HL-60 (cell line): ENCODE measurements at regions not wholly inside any gene's neighbourhood (a gene's known extent, or its start where the extent isn't known, plus 50 kb on each side); places are given as distances from the start of the nearest gene placed in this dataset.

Experiments used
- DNase-seq, 2 experiments: peaks; one replicate each; pipeline ENCODE4 v3.0.0-alpha.2; 2010 to 2020; ENCODE audit warnings: low read depth in 1 of 2, low spot score in 1 of 2
- H3K27ac ChIP-seq: fragments of 250-450 bp; sonication (Bioruptor Pico); replicated peaks from 2 replicates; pipeline ENCODE4 v1.5.1; 2020; ENCODE audit warnings: mild to moderate bottlenecking, moderate library complexity
- H3K27me3 ChIP-seq: fragments of 250-450 bp; sonication (Bioruptor Pico); 2 replicates; pipeline ENCODE4 v1.5.1; 2021; ENCODE audit warnings: mild to moderate bottlenecking, moderate library complexity; ENCODE audit not compliant: insufficient read depth, poor library complexity, severe bottlenecking
- H3K4me3 ChIP-seq: replicated peaks from 2 replicates; pipeline ENCODE4 v1.5.1; 2011; ENCODE audit warnings: mild to moderate bottlenecking, control low read depth, low read length; ENCODE audit not compliant: insufficient read depth
- CTCF ChIP-seq: IDR thresholded peaks from one replicate; pipeline ENCODE4 v1.5.1; 2011; ENCODE audit warnings: low read length, control low read depth, inconsistent platforms; ENCODE audit not compliant: insufficient read depth
- GABPA ChIP-seq: IDR thresholded peaks from 2 replicates; pipeline ENCODE4 v1.6.1; 2012; ENCODE audit warnings: low read depth
- POLR2AphosphoS5 ChIP-seq: IDR thresholded peaks from 2 replicates; pipeline ENCODE4 v1.6.1; 2012; ENCODE audit warnings: low read depth
- REST ChIP-seq: IDR thresholded peaks from 2 replicates; pipeline ENCODE4 v1.6.1; 2012; ENCODE audit warnings: low read depth; ENCODE audit not compliant: insufficient replicate concordance
- SPI1 ChIP-seq: IDR thresholded peaks from 2 replicates; pipeline ENCODE4 v1.6.1; 2012; ENCODE audit warnings: low read depth, mild to moderate bottlenecking, borderline replicate concordance

DNA sequence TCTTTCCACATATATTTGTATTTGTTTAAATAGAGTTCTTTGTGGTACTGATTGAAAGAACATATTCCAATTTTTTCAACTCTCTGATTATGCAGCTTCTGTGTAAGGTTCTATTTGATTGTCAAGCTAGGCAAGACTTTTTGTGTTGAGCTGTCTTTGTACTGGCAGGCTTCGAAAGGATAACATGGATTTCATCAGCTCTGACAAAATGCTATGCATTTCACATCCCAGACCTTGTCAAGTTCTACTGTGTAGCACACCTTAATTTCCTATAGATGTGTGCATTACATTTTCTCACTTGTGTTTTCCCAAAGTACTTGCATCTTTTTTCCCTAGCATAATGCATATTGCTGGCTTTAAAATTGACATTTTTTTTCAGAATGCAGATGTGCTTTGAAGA lies 555.0 kb upstream of the GYPC start:
- no peaks in the 10 kb centered on the region for H3K27me3 ChIP-seq
- H3K4me3 ChIP-seq = no peak overlapping the region
- no peak for DNase-seq
- TF ChIP-seq REST (no peak), POLR2AphosphoS5 (no peak), SPI1 (no peak), CTCF (no peak), GABPA (no peak)
- H3K27ac ChIP-seq = no peak overlapping the region

GRCh38 chr2:126106006-126106405 lies 550.0 kb upstream of the GYPC start:
- Histone ChIP-seq H3K4me3 (no peak overlapping the region), H3K27me3 (no peaks in the 10 kb centered on the region), H3K27ac (no peak overlapping the region)
- no peak for DNase-seq
- no peak for TF ChIP-seq SPI1
- TF ChIP-seq CTCF = no peak
- TF ChIP-seq GABPA = no peak

- Histone ChIP-seq H3K27ac (no peak overlapping the region), H3K27me3 (no peaks in the 10 kb centered on the region), H3K4me3 (no peak overlapping the region)
- DNase-seq = no peak
- no peak for TF ChIP-seq POLR2AphosphoS5
- no peak for TF ChIP-seq GABPA
- TF ChIP-seq SPI1 = no peak
- no peak for TF ChIP-seq REST
- no peak for TF ChIP-seq CTCF
Observed at GRCh38 chr2:126107883-126108282, 548.1 kb upstream of the GYPC start.

DNA sequence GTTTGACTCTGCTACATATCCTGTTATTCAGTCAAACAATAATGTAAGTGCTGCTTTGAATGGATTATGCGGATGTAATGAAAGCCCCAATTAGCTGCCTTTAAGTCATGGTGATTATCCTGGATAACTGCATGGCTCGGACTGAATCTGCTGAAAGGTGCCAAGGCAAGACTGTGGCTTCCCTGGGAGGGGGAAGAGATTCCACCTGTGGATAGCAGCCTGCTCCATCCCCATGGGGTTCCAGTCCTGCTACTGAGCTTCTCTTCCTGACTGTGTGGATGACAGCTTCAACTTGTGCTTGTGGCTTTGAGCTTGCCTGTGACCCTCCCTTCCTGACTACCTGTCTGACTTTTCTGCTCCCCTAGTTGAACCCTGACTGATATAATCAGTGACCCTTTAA lies 540.0 kb upstream of the GYPC start:
- Histone ChIP-seq H3K27ac (no peak overlapping the region), H3K27me3 (no peaks in the 10 kb centered on the region), H3K4me3 (no peak overlapping the region)
- no peak for DNase-seq
- TF ChIP-seq REST (no peak), POLR2AphosphoS5 (no peak), CTCF (no peak), GABPA (no peak), SPI1 (no peak)
